ENCODE measurements at regions not wholly inside any gene's neighbourhood (a gene's known extent, or its start where the extent isn't known, plus 50 kb on each side); places are given as distances from the start of the nearest gene placed in this dataset.
"Not testable (repeated sequence)": the region's sequence is repeated elsewhere in the genome, so short reads cannot be mapped to it uniquely, and the experiment has no call there.

GRCh38 chr3:75840160-75840559, 54.8 kb upstream of the ZNF717 start:
- DNase-seq (ENCODE audit: low spot score), result not testable (repeated sequence)

- not testable (repeated sequence) for DNase-seq (ENCODE audit: low spot score)
Observed at GRCh38 chr3:75850301-75851008, 65.1 kb upstream of the ZNF717 start.

GRCh38 chr3:75863130-75863529, 77.8 kb upstream of the ZNF717 start:
- DNase-seq (ENCODE audit: low spot score), result no peak

GRCh38 chr3:75863878-75864277, 78.5 kb upstream of the ZNF717 start:
- DNase-seq (ENCODE audit: low spot score), result no peak

- not testable (repeated sequence) for DNase-seq (ENCODE audit: low spot score)
Observed at GRCh38 chr3:75883719-75884118, 98.4 kb upstream of the ZNF717 start.

- DNase-seq (ENCODE audit: low spot score), result no peak
Observed at GRCh38 chr3:75886971-75887526, 101.7 kb upstream of the ZNF717 start.

GRCh38 chr3:75894234-75894633, 108.9 kb upstream of the ZNF717 start:
- no peak for DNase-seq (ENCODE audit: low spot score)

- DNase-seq (ENCODE audit: low spot score), result no peak
Observed at GRCh38 chr3:75896265-75896664, 110.9 kb upstream of the ZNF717 start.

- DNase-seq (ENCODE audit: low spot score), result not testable (repeated sequence)
Observed at GRCh38 chr3:75901446-75901845, 116.1 kb upstream of the ZNF717 start.

GRCh38 chr3:75906555-75907112, 121.3 kb upstream of the ZNF717 start:
- DNase-seq (ENCODE audit: low spot score), result no peak

- DNase-seq (ENCODE audit: low spot score), result no peak
Observed at GRCh38 chr3:75913800-75914350, 128.5 kb upstream of the ZNF717 start.

GRCh38 chr3:75914741-75915140, 129.4 kb upstream of the ZNF717 start:
- DNase-seq (ENCODE audit: low spot score), result not testable (repeated sequence)

GRCh38 chr3:75938921-75939320, 153.6 kb upstream of the ZNF717 start:
- no peak for DNase-seq (ENCODE audit: low spot score)

GRCh38 chr3:75951941-75952340, 166.6 kb upstream of the ZNF717 start:
- DNase-seq (ENCODE audit: low spot score), result no peak

- DNase-seq (ENCODE audit: low spot score), result not testable (repeated sequence)
Observed at GRCh38 chr3:75960031-75960430, 174.7 kb upstream of the ZNF717 start.

GRCh38 chr3:75962054-75962453, 176.7 kb upstream of the ZNF717 start:
- not testable (repeated sequence) for DNase-seq (ENCODE audit: low spot score)

GRCh38 chr3:75967071-75967470, 181.7 kb upstream of the ZNF717 start:
- DNase-seq (ENCODE audit: low spot score), result peak; percentile 2

- DNase-seq (ENCODE audit: low spot score), result no peak
Observed at GRCh38 chr3:75978686-75979085, 193.3 kb upstream of the ZNF717 start.

GRCh38 chr3:75981401-75981800, 196.1 kb upstream of the ZNF717 start:
- no peak for DNase-seq (ENCODE audit: low spot score)

- no peak for DNase-seq (ENCODE audit: low spot score)
Observed at GRCh38 chr3:75982151-75982550, 196.8 kb upstream of the ZNF717 start.

GRCh38 chr3:75983111-75983510, 197.8 kb upstream of the ZNF717 start:
- no peak for DNase-seq (ENCODE audit: low spot score)

- DNase-seq (ENCODE audit: low spot score), result no peak
Observed at GRCh38 chr3:75983609-75984290, 198.4 kb upstream of the ZNF717 start.

GRCh38 chr3:75985432-75985831, 200.1 kb upstream of the ZNF717 start:
- no peak for DNase-seq (ENCODE audit: low spot score)
